Liver (tissue), 7 donors: ENCODE measurements at regions not wholly inside any gene's neighbourhood (a gene's known extent, or its start where the extent isn't known, plus 50 kb on each side); places are given as distances from the start of the nearest gene placed in this dataset.

Source experiments
- DNase-seq: peaks from one replicate; pipeline ENCODE4 v3.0.0-alpha.2; 2017; ENCODE audit warnings: low spot score
- H3K27ac ChIP-seq, 2 donors: one replicate each; pipeline ENCODE4 v1.7.0; 2013; ENCODE audit warnings: inconsistent platforms in 2 of 2, low read length in 2 of 2, control low read depth in 1 of 2, low read depth in 1 of 2, mild to moderate bottlenecking in 1 of 2
- H3K27me3 ChIP-seq, 4 donors: one replicate each; pipeline versions ENCODE4 v1.6.1 to v1.7.0; 2013; ENCODE audit warnings: low read length in 3 of 4, inconsistent platforms in 1 of 4, mild to moderate bottlenecking in 1 of 4, moderate library complexity in 1 of 4; ENCODE audit not compliant: control insufficient read depth in 4 of 4, insufficient read depth in 4 of 4
- H3K36me3 ChIP-seq, 4 donors: one replicate each; pipeline versions ENCODE4 v1.6.1 to v1.7.0; 2013; ENCODE audit warnings: low read length in 3 of 4, mild to moderate bottlenecking in 3 of 4, low read depth in 1 of 4, moderate library complexity in 1 of 4; ENCODE audit not compliant: control insufficient read depth in 4 of 4, insufficient read depth in 3 of 4
- H3K4me1 ChIP-seq, 4 donors: one replicate each; pipeline versions ENCODE4 v1.6.1 to v1.7.0; 2013; ENCODE audit warnings: low read length in 3 of 4, mild to moderate bottlenecking in 3 of 4, moderate library complexity in 1 of 4; ENCODE audit not compliant: control insufficient read depth in 4 of 4, insufficient read depth in 4 of 4
- H3K4me3 ChIP-seq, 3 donors: one replicate each; pipeline versions ENCODE4 v1.6.1 to v1.7.0; 2013; ENCODE audit warnings: low read length in 3 of 3, control low read depth in 1 of 3, low read depth in 1 of 3, mild to moderate bottlenecking in 1 of 3
- H3K9ac ChIP-seq, 2 donors: one replicate each; pipeline ENCODE4 v1.7.0; 2013; ENCODE audit warnings: low read length in 2 of 2, mild to moderate bottlenecking in 2 of 2, moderate library complexity in 2 of 2, control low read depth in 1 of 2, low read depth in 1 of 2
- H3K9me3 ChIP-seq, 4 donors: one replicate each; pipeline versions ENCODE4 v1.6.1 to v1.7.0; 2013; ENCODE audit warnings: low read length in 3 of 4; ENCODE audit not compliant: control insufficient read depth in 4 of 4
- EGR1 ChIP-seq, 2 donors: IDR thresholded peaks; 2 replicates each; pipeline ENCODE4 v1.6.1; 2016 to 2018; ENCODE audit warnings: antibody characterized with exemption in 2 of 2, low read depth in 2 of 2
- FOXA1 ChIP-seq: IDR thresholded peaks from 2 replicates; pipeline ENCODE4 v1.6.1; 2016; ENCODE audit warnings: antibody characterized with exemption
- GABPA ChIP-seq, 2 donors: IDR thresholded peaks in 1 of 2; conservative IDR thresholded peaks in 1 of 2; 2 replicates each; pipeline ENCODE4 v1.6.1; 2016; ENCODE audit warnings: antibody characterized with exemption in 2 of 2, mild to moderate bottlenecking in 1 of 2, moderate library complexity in 1 of 2
- HNF4A ChIP-seq, 2 donors: conservative IDR thresholded peaks; 2 replicates each; pipeline ENCODE4 v1.6.1; 2016; ENCODE audit warnings: antibody characterized with exemption in 2 of 2, mild to moderate bottlenecking in 2 of 2
- HNF4G ChIP-seq: IDR thresholded peaks from 2 replicates; pipeline ENCODE4 v1.6.1; 2016; ENCODE audit warnings: antibody characterized with exemption
- JUND ChIP-seq, 2 donors: IDR thresholded peaks; 2 replicates each; pipeline ENCODE4 v1.6.1; 2016; ENCODE audit warnings: antibody characterized with exemption in 2 of 2
- NR2F2 ChIP-seq: IDR thresholded peaks from 2 replicates; pipeline ENCODE4 v1.6.1; 2016; ENCODE audit warnings: antibody characterized with exemption
- RXRA ChIP-seq, 2 donors: IDR thresholded peaks; 2 replicates each; pipeline ENCODE4 v1.6.1; 2017 to 2018; ENCODE audit warnings: antibody characterized with exemption in 2 of 2, mild to moderate bottlenecking in 1 of 2
- SP1 ChIP-seq: IDR thresholded peaks from 2 replicates; pipeline ENCODE4 v1.6.1; 2018; ENCODE audit warnings: antibody characterized with exemption, mild to moderate bottlenecking
- TAF1 ChIP-seq: conservative IDR thresholded peaks from 2 replicates; pipeline ENCODE4 v1.6.1; 2016; ENCODE audit warnings: antibody characterized with exemption, mild to moderate bottlenecking
- TF ChIP-seq, protein P1 (sequence below): IDR thresholded peaks from 2 replicates; pipeline ENCODE4 v1.6.1; 2016; ENCODE audit warnings: antibody characterized with exemption, mild to moderate bottlenecking
- TF ChIP-seq, protein P2 (sequence below): IDR thresholded peaks from 2 replicates; pipeline ENCODE4 v1.6.1; 2016; ENCODE audit warnings: antibody characterized with exemption
- TF ChIP-seq, protein P3 (sequence below): fragments of 150-350 bp; IDR thresholded peaks from 2 replicates; pipeline ENCODE4 v1.5.1; 2017; ENCODE audit warnings: improper control_type of control experiment, low read depth, low read length; ENCODE audit not compliant: missing input control
- TF ChIP-seq, protein P4 (sequence below): IDR thresholded peaks from 2 replicates; pipeline ENCODE4 v1.6.1; 2016; ENCODE audit warnings: antibody characterized with exemption
- donor health status: healthy.
- donor health status: healthy.
- donor health status: healthy.
- donor health status: healthy.

DNA sequence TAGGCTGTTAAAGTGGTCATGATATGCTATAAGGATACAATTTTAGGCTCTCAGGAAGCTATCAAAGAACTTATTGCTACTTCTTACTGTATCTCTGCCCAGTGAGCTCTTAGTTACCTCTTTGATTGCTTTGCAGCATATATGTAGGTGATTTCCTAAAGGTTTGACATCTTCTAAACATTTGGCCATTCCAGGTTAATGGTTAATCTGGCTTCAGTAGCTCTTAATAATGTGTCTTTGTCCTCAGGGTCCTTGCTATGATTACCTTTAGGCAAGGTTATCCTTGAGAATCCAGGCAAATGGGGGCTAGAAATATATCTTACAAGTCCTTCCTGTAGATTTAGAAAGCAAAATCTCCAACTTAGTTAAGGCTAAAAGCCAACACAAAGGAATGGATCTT lies 575.4 kb downstream of the TFAP2B start:
- no peaks in the 10 kb centered on the region for H3K9me3 ChIP-seq
- TF ChIP-seq EGR1 (IDR thresholded peaks at IDR 0.05; ENCODE audit: low read depth in 2 of 2) (no peak), RXRA (IDR thresholded peaks at IDR 0.05) (no peak), GABPA (IDR thresholded peaks at IDR 0.05 in 1 of 2, conservative IDR thresholded peaks at IDR 0.05 in 1 of 2) (no peak), HNF4G (no peak), FOXA1 (no peak), HNF4A (conservative IDR thresholded peaks at IDR 0.05) (no peak)
- H3K27me3 ChIP-seq = no peaks in the 10 kb centered on the region
- no peak overlapping the region for H3K27ac ChIP-seq
- H3K4me3 ChIP-seq = no peak overlapping the region
- no peaks in the 10 kb centered on the region for H3K36me3 ChIP-seq
- H3K9ac ChIP-seq = no peak overlapping the region
- H3K4me1 ChIP-seq = peaks cover 0 to 1% (median 0%) of the 10 kb centered on the region in 4 donors
- DNase-seq = no peak

DNA sequence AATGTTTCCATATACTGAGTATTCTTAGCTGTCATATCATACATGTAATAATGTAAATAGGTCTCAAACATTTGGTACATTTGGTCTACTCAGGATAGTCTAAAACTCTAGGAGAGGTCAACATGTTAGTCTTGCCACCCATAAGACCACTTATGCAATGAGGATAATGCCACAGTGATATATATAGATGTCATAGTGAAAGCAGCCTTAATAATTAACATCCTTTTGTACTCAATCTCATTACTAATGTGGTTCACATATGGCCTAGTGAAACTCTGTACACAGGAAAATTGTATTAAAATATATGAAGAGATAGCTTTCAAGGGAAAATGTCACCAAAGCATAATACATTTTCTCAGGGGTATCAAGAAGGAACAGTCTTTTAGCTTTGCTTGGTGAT lies 577.9 kb downstream of the TFAP2B start:
- no peak for TF ChIP-seq TAF1
- TF ChIP-seq, protein P1, sequence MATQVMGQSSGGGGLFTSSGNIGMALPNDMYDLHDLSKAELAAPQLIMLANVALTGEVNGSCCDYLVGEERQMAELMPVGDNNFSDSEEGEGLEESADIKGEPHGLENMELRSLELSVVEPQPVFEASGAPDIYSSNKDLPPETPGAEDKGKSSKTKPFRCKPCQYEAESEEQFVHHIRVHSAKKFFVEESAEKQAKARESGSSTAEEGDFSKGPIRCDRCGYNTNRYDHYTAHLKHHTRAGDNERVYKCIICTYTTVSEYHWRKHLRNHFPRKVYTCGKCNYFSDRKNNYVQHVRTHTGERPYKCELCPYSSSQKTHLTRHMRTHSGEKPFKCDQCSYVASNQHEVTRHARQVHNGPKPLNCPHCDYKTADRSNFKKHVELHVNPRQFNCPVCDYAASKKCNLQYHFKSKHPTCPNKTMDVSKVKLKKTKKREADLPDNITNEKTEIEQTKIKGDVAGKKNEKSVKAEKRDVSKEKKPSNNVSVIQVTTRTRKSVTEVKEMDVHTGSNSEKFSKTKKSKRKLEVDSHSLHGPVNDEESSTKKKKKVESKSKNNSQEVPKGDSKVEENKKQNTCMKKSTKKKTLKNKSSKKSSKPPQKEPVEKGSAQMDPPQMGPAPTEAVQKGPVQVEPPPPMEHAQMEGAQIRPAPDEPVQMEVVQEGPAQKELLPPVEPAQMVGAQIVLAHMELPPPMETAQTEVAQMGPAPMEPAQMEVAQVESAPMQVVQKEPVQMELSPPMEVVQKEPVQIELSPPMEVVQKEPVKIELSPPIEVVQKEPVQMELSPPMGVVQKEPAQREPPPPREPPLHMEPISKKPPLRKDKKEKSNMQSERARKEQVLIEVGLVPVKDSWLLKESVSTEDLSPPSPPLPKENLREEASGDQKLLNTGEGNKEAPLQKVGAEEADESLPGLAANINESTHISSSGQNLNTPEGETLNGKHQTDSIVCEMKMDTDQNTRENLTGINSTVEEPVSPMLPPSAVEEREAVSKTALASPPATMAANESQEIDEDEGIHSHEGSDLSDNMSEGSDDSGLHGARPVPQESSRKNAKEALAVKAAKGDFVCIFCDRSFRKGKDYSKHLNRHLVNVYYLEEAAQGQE = no peak
- TF ChIP-seq, protein P2, sequence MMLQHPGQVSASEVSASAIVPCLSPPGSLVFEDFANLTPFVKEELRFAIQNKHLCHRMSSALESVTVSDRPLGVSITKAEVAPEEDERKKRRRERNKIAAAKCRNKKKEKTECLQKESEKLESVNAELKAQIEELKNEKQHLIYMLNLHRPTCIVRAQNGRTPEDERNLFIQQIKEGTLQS = no peak
- TF ChIP-seq EGR1 (IDR thresholded peaks at IDR 0.05; ENCODE audit: low read depth in 2 of 2) = no peak
- TF ChIP-seq, protein P3, sequence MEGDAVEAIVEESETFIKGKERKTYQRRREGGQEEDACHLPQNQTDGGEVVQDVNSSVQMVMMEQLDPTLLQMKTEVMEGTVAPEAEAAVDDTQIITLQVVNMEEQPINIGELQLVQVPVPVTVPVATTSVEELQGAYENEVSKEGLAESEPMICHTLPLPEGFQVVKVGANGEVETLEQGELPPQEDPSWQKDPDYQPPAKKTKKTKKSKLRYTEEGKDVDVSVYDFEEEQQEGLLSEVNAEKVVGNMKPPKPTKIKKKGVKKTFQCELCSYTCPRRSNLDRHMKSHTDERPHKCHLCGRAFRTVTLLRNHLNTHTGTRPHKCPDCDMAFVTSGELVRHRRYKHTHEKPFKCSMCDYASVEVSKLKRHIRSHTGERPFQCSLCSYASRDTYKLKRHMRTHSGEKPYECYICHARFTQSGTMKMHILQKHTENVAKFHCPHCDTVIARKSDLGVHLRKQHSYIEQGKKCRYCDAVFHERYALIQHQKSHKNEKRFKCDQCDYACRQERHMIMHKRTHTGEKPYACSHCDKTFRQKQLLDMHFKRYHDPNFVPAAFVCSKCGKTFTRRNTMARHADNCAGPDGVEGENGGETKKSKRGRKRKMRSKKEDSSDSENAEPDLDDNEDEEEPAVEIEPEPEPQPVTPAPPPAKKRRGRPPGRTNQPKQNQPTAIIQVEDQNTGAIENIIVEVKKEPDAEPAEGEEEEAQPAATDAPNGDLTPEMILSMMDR = no peak
- no peak for TF ChIP-seq HNF4G
- TF ChIP-seq FOXA1 = no peak
- TF ChIP-seq, protein P4, sequence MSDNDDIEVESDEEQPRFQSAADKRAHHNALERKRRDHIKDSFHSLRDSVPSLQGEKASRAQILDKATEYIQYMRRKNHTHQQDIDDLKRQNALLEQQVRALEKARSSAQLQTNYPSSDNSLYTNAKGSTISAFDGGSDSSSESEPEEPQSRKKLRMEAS = no peak
- TF ChIP-seq GABPA (IDR thresholded peaks at IDR 0.05 in 1 of 2, conservative IDR thresholded peaks at IDR 0.05 in 1 of 2) = no peak
- no peak for TF ChIP-seq SP1
- TF ChIP-seq HNF4A (conservative IDR thresholded peaks at IDR 0.05) = no peak
- TF ChIP-seq NR2F2 = no peak
- TF ChIP-seq JUND (IDR thresholded peaks at IDR 0.05) = no peak
- Histone ChIP-seq H3K4me1 (peaks cover 0 to 1% (median 0%) of the 10 kb centered on the region in 4 donors), H3K36me3 (no peaks in the 10 kb centered on the region), H3K9me3 (no peaks in the 10 kb centered on the region), H3K4me3 (no peak overlapping the region), H3K9ac (no peak overlapping the region), H3K27me3 (no peaks in the 10 kb centered on the region), H3K27ac (no peak overlapping the region)
- no peak for DNase-seq
